ENCODE measurements at regions not wholly inside any gene's neighbourhood (a gene's known extent, or its start where the extent isn't known, plus 50 kb on each side); places are given as distances from the start of the nearest gene placed in this dataset.

- no peak for TF ChIP-seq CTCF (conservative IDR thresholded peaks at IDR 0.05; ENCODE audit: low read depth, low read length)
- TF ChIP-seq EZH2phosphoT487 (IDR thresholded peaks at IDR 0.05; ENCODE audit: borderline replicate concordance, low read length): no peak
- TF ChIP-seq EZH2 (IDR thresholded peaks at IDR 0.05; ENCODE audit: low read length, unreplicated experiment): no peak
Measured at GRCh38 chr14:35213869-35214387, 78.3 kb upstream of the PSMA6 start.

Data from PC-3 (cell line).